22Rv1 (cell line): ENCODE measurements at regions not wholly inside any gene's neighbourhood (a gene's known extent, or its start where the extent isn't known, plus 50 kb on each side); places are given as distances from the start of the nearest gene placed in this dataset.

Experiments used
- CTCF ChIP-seq: fragments of 450-650 bp; IDR thresholded peaks from 2 replicates; pipeline ENCODE4 v1.5.1; 2017; ENCODE audit warnings: mild to moderate bottlenecking
- ZFX ChIP-seq: fragments of 450-650 bp; IDR thresholded peaks from 2 replicates; pipeline ENCODE4 v1.6.1; 2017; ENCODE audit warnings: antibody characterized with exemption, borderline replicate concordance

DNA sequence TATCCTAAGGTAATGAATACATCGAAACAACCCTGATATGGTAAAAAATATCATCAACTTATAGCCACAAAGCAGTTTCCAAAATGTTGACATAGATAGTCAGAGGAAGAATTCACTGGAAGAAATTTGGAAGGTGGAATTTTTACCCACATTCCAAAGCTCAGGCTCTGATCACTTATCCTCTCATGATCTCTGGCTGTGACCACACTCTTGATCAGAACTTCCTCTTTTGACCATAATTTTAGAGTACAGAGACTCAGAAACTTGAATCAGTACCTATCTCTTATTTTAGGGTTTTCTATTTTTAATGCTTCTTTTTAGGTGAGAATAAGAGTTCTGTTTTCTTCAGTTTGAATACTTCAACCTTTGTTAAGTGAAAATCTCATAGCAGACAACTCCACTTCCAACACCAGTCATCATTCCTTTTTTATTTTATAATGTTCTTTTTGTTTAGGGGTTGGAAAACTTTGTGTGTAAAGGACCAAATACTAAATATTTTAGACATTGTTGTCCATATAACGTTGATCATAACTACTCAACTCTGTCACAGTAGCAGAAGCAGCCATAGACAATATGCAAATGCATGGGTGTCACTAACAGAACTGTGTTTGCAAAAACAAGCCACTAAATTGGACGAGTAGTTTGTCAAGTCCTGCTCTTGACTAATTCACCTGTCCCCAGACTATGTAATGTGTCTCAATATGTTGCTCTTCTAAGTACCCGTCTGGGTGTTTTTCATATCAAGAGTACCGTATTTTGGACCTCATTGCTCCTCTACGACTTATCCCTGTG lies 891.6 kb upstream of the CRIM1 start:
- TF ChIP-seq CTCF (no peak), ZFX (no peak)
